HepG2 (cell line): ENCODE measurements at regions not wholly inside any gene's neighbourhood (a gene's known extent, or its start where the extent isn't known, plus 50 kb on each side); places are given as distances from the start of the nearest gene placed in this dataset.

Source experiments
- ATAC-seq: fragments of 200-7000 bp; cut with Tn5 transposase; 3 replicates; pipeline ENCODE4 v1.9.1; 2020; ENCODE audit warnings: mild to moderate bottlenecking, moderate library complexity
- BruUV-seq: library from RNA; stranded (reverse); fragments of 400-500 nt; replicated peaks from 2 replicates; lab custom pipeline; 2021; lab: Mats Ljungman, UMichigan
- CTCF ChIA-PET: fragments of 300-600 bp; formaldehyde crosslinking; extraction: SDS; loops from one replicate; lab custom pipeline; 2021; ENCODE audit warnings: low total read pairs, inconsistent platforms, low intra/inter-chr PET ratio; lab: Yijun Ruan, JAX
- POLR2A ChIA-PET: fragments of 350-600 bp; sonication (Branson Sonifier 250); formaldehyde crosslinking; loops from one replicate; lab custom pipeline; 2020; ENCODE audit warnings: antibody characterized with exemption, inconsistent platforms; lab: Yijun Ruan, JAX
- DNase-seq: peaks from one replicate; pipeline ENCODE4 v3.0.0-alpha.2; 2015; ENCODE audit warnings: low spot score
- FAIRE-seq: peaks from 3 replicates; lab custom pipeline; 2011; peaks lifted over from hg19 to GRCh38; lab: Jason Lieb, UNC
- H2AFZ ChIP-seq: one replicate; pipeline ENCODE4 v1.6.1; 2011; ENCODE audit warnings: low read length, inconsistent platforms
- H3K27ac ChIP-seq: fragments of 300-600 bp; 3 replicates; pipeline ENCODE4 v1.8.0; 2011; ENCODE audit warnings: mixed run types, mild to moderate bottlenecking, mixed read lengths, low read length, inconsistent platforms; ENCODE audit not compliant: insufficient read depth; ENCODE audit errors: extremely low read length
- H3K27me3 ChIP-seq, 2 experiments: fragments of 200-600 bp in 1 of 2; 2 replicates in 1 of 2; 3 replicates in 1 of 2; pipeline versions ENCODE4 v1.6.0 to v1.8.0; 2011; ENCODE audit warnings: low read length in 2 of 2, mild to moderate bottlenecking in 2 of 2, moderate library complexity in 2 of 2, inconsistent platforms in 1 of 2; ENCODE audit not compliant: insufficient read depth in 2 of 2, control insufficient read depth in 1 of 2
- H3K36me3 ChIP-seq, 2 experiments: fragments of 200-600 bp in 1 of 2; replicated peaks in 1 of 2; 2 replicates in 1 of 2; 3 replicates in 1 of 2; pipeline versions ENCODE4 v1.5.1 to v1.8.0; 2011; ENCODE audit warnings: low read length in 2 of 2, inconsistent platforms in 1 of 2; ENCODE audit not compliant: insufficient read depth in 2 of 2, control insufficient read depth in 1 of 2
- H3K4me1 ChIP-seq: 2 replicates; pipeline ENCODE4 v1.5.1; 2012; ENCODE audit warnings: low read length, inconsistent platforms; ENCODE audit not compliant: insufficient read depth
- H3K4me2 ChIP-seq: 2 replicates; pipeline ENCODE4 v1.6.0; 2011; ENCODE audit warnings: low read depth, low read length, inconsistent platforms
- H3K4me3 ChIP-seq, 3 experiments: fragments of 200-600 bp in 1 of 3; sonication (generic), shearing (Covaris generic) in 1 of 3; replicated peaks in 1 of 3; 2 replicates each; pipeline ENCODE4 v1.5.1; 2011 to 2016; ENCODE audit warnings: low read length in 3 of 3, inconsistent platforms in 2 of 3, low read depth in 2 of 3, mild to moderate bottlenecking in 2 of 3, control low read depth in 1 of 3, mixed read lengths in 1 of 3; ENCODE audit not compliant: insufficient read depth in 1 of 3
- H3K79me2 ChIP-seq: one replicate; pipeline ENCODE4 v1.6.1; 2011; ENCODE audit warnings: low read length, inconsistent platforms; ENCODE audit not compliant: insufficient read depth
- H3K9ac ChIP-seq: 2 replicates; pipeline ENCODE4 v1.6.0; 2011; ENCODE audit warnings: mild to moderate bottlenecking, low read depth, low read length, inconsistent platforms; ENCODE audit not compliant: insufficient read depth
- H3K9me3 ChIP-seq: 2 replicates; pipeline ENCODE4 v1.5.1; 2012; ENCODE audit warnings: mild to moderate bottlenecking, low read length
- H4K20me1 ChIP-seq: 2 replicates; pipeline ENCODE4 v1.6.0; 2011; ENCODE audit warnings: inconsistent platforms, mild to moderate bottlenecking, low read length, moderate library complexity; ENCODE audit not compliant: insufficient read depth
- ATF7 ChIP-seq, 2 experiments: fragments of 450-650 bp in 1 of 2; sonication (generic) in 1 of 2; formaldehyde crosslinking in 1 of 2; IDR thresholded peaks; 2 replicates each; pipeline versions ENCODE4 v1.4.0 to v1.6.1; 2016 to 2020; ENCODE audit warnings: antibody characterized with exemption in 1 of 2, mild to moderate bottlenecking in 1 of 2, missing genetic modification reagents in 1 of 2
- IKZF4 ChIP-seq: sonication (generic); formaldehyde crosslinking; IDR thresholded peaks from 2 replicates; pipeline ENCODE4 v1.5.1; 2020; ENCODE audit warnings: borderline replicate concordance, mild to moderate bottlenecking, low read depth, missing genetic modification reagents; ENCODE audit errors: not compliant biosample characterization
- IKZF5 ChIP-seq: IDR thresholded peaks from 2 replicates; pipeline ENCODE4 v1.6.1; 2018; ENCODE audit warnings: missing genetic modification reagents, mild to moderate bottlenecking, missing compliant biosample characterization
- MAFK ChIP-seq, 2 experiments: IDR thresholded peaks in 1 of 2; conservative IDR thresholded peaks in 1 of 2; 2 replicates each; pipeline ENCODE4 v1.6.1; 2011; ENCODE audit warnings: improper control_type of control experiment in 2 of 2, low read length in 2 of 2
- MEIS2 ChIP-seq: sonication (generic); formaldehyde crosslinking; IDR thresholded peaks from 2 replicates; pipeline ENCODE4 v1.9.0; 2021; ENCODE audit warnings: mild to moderate bottlenecking, missing genetic modification reagents
- NFE2L1 ChIP-seq: sonication (generic); formaldehyde crosslinking; IDR thresholded peaks from 2 replicates; pipeline ENCODE4 v1.4.0; 2020; ENCODE audit warnings: missing genetic modification reagents, mild to moderate bottlenecking, borderline replicate concordance
- NFKB2 ChIP-seq: sonication (generic); formaldehyde crosslinking; IDR thresholded peaks from 2 replicates; pipeline ENCODE4 v1.4.0; 2020; ENCODE audit warnings: missing genetic modification reagents, borderline replicate concordance
- PHF8 ChIP-seq: sonication (generic); formaldehyde crosslinking; IDR thresholded peaks from 2 replicates; pipeline ENCODE4 v1.5.0; 2020; ENCODE audit warnings: missing genetic modification reagents
- POGK ChIP-seq: sonication (generic); formaldehyde crosslinking; conservative IDR thresholded peaks from 2 replicates; pipeline ENCODE4 v1.8.0; 2022; ENCODE audit warnings: mild to moderate bottlenecking, moderate library complexity, missing genetic modification reagents
- TCF7L2 ChIP-seq: IDR thresholded peaks from 2 replicates; pipeline ENCODE4 v1.6.1; 2011; ENCODE audit warnings: mild to moderate bottlenecking, low read depth, low read length, moderate library complexity
- TOPORS ChIP-seq: sonication (generic); formaldehyde crosslinking; IDR thresholded peaks from 2 replicates; pipeline ENCODE4 v1.8.0; 2023; ENCODE audit warnings: mild to moderate bottlenecking, missing genetic modification reagents
- TSC22D2 ChIP-seq: sonication (generic); formaldehyde crosslinking; IDR thresholded peaks from 2 replicates; pipeline ENCODE4 v1.5.1; 2020; ENCODE audit warnings: missing genetic modification reagents, mild to moderate bottlenecking, borderline replicate concordance
- ZNF546 ChIP-seq: sonication (generic); formaldehyde crosslinking; conservative IDR thresholded peaks from 2 replicates; pipeline ENCODE4 v1.8.1; 2023; ENCODE audit warnings: mild to moderate bottlenecking, missing genetic modification reagents
- ZNF766 ChIP-seq: sonication (generic); formaldehyde crosslinking; IDR thresholded peaks from 2 replicates; pipeline ENCODE4 v1.5.0; 2020; ENCODE audit warnings: missing genetic modification reagents, borderline replicate concordance
- ZSCAN31 ChIP-seq: sonication (generic); formaldehyde crosslinking; IDR thresholded peaks from 2 replicates; pipeline ENCODE4 v1.5.0; 2020; ENCODE audit warnings: low read depth, mild to moderate bottlenecking, missing genetic modification reagents
- WGBS: methylation state at CpG from one replicate; pipeline ENCODE4 v1.1.6; 2017; ENCODE audit warnings: low lambda C conversion rate; 5-methylcytosine and 5-hydroxymethylcytosine counted together
- in situ Hi-C: cut with HindIII; loops from 2 replicates; pipeline ENCODE4 v1.10.0; 2017; ENCODE audit warnings: low pct_unique_long_range_greater_than_20kb; ENCODE audit not compliant: extremely low pct_ligation_motif_present
- intact Hi-C: fragments of 100-400 bp; cut with micrococcal nuclease; formaldehyde crosslinking; loops from one replicate; pipeline ENCODE4 v1.10.0; 2022; ENCODE audit not compliant: unreplicated experiment

GRCh38 chr20:3353646-3354045 lies 53.8 kb downstream of the DNAAF9 start:
- ATAC-seq (no peak), FAIRE-seq (no peak), DNase-seq (no peak)
- H3K79me2 ChIP-seq: no peaks in the 10 kb centered on the region
- 0 out of 2 replicates have a peak, but pooled peaks cover 3% of the 10 kb centered on the region for H3K4me1 ChIP-seq
- H3K9me3 ChIP-seq: no peaks in the 10 kb centered on the region
- no peaks in the 10 kb centered on the region; a peak in 3 of 5 replicates for H3K36me3 ChIP-seq
- H3K9ac ChIP-seq: no peak overlapping the region
- no TSS peak for BruUV-seq
- H2AFZ ChIP-seq: no peak overlapping the region
- H3K4me3 ChIP-seq: no peak overlapping the region
- 96% methylated on average over 2 of the region's 2 CpGs for WGBS
- H3K27ac ChIP-seq: no peak overlapping the region
- in situ Hi-C loops: no loop called here
- H4K20me1 ChIP-seq: no peaks in the 10 kb centered on the region
- ChIA-PET POLR2A (no interaction called here), CTCF (no interaction called here)
- intact Hi-C loops: no loop called here
- H3K4me2 ChIP-seq: no peak overlapping the region
- H3K27me3 ChIP-seq: no peaks in the 10 kb centered on the region
- TF ChIP-seq TSC22D2 (CRISPR knock-in tag) (no peak), MAFK (conservative IDR thresholded peaks at IDR 0.05 in 1 of 2, IDR thresholded peaks at IDR 0.05 in 1 of 2; ENCODE audit: low read length in 2 of 2) (no peak), POGK (CRISPR knock-in tag) (no peak), ZSCAN31 (CRISPR knock-in tag) (no peak), ZNF546 (CRISPR knock-in tag) (no peak), ZNF766 (no peak), IKZF5 (CRISPR knock-in tag) (no peak), PHF8 (CRISPR knock-in tag) (no peak), TOPORS (CRISPR knock-in tag) (no peak), NFKB2 (CRISPR knock-in tag) (no peak), TCF7L2 (no peak), ATF7 (IDR thresholded peaks at IDR 0.05) (no peak), ATF7 (CRISPR knock-in tag; IDR thresholded peaks at IDR 0.05) (no peak), IKZF4 (CRISPR knock-in tag) (no peak), MEIS2 (no peak), NFE2L1 (CRISPR knock-in tag) (no peak)
